ENCODE measurements at regions not wholly inside any gene's neighbourhood (a gene's known extent, or its start where the extent isn't known, plus 50 kb on each side); places are given as distances from the start of the nearest gene placed in this dataset.

GRCh38 chr1:147834181-147834580, 68.4 kb upstream of the GJA8 start:
- H3K4me3 ChIP-seq (ENCODE audit: insufficient read depth, low read length) = no peak overlapping the region
- H3K4me2 ChIP-seq (ENCODE audit: insufficient read depth, low read length) = no peak overlapping the region
- TF ChIP-seq CTCF (IDR thresholded peaks at IDR 0.05; ENCODE audit: extremely low read depth, low read depth, low read length) = no peak
- no peak overlapping the region for H3K27ac ChIP-seq (ENCODE audit: low read depth, low read length)
- H4K20me1 ChIP-seq (ENCODE audit: insufficient read depth, low read length) = no peaks in the 10 kb centered on the region
- H3K9me3 ChIP-seq (ENCODE audit: low read depth, low read length) = no peaks in the 10 kb centered on the region
- H3K27me3 ChIP-seq (ENCODE audit: insufficient read depth, low read length) = no peaks in the 10 kb centered on the region
- DNase-seq (ENCODE audit: insufficient read length, low spot score, missing footprints) = no peak
- H2AFZ ChIP-seq (ENCODE audit: low read length) = no peak overlapping the region
- H3K36me3 ChIP-seq (ENCODE audit: insufficient read depth, low read length) = no peaks in the 10 kb centered on the region
- H3K4me1 ChIP-seq (ENCODE audit: insufficient read depth, low read length) = no peaks in the 10 kb centered on the region
- H3K79me2 ChIP-seq (ENCODE audit: insufficient read depth, low read length) = no peaks in the 10 kb centered on the region

DNA sequence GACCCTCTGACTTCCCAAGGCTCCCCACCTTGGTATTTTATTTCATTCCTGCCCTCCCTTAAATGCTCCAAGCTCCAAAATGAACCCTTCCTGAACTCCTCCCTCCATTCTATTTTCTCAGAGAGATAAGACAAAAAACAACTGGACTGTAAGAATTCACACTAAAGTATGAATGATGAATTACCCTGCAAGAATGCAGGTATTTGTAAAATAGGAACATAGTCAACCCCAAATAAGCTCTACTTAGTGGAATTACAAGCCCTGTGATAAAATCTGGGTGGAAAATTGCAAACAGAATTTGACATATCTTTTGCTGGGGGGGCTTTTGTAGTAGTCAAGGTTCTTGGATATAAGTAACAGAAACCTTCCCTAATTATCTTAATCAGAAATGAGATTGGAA, 67.8 kb upstream of the GJA8 start:
- Histone ChIP-seq H3K79me2 (ENCODE audit: insufficient read depth, low read length) (no peaks in the 10 kb centered on the region), H3K4me2 (ENCODE audit: insufficient read depth, low read length) (no peak overlapping the region)
- TF ChIP-seq CTCF (IDR thresholded peaks at IDR 0.05; ENCODE audit: extremely low read depth, low read depth, low read length) = no peak

GRCh38 chr1:147837129-147837963, 65.2 kb upstream of the GJA8 start:
- no peaks in the 10 kb centered on the region for H3K27me3 ChIP-seq (ENCODE audit: insufficient read depth, low read length)
- no peaks in the 10 kb centered on the region for H4K20me1 ChIP-seq (ENCODE audit: insufficient read depth, low read length)
- H3K4me1 ChIP-seq (ENCODE audit: insufficient read depth, low read length) = no peaks in the 10 kb centered on the region
- no peak overlapping the region for H3K4me3 ChIP-seq (ENCODE audit: insufficient read depth, low read length)
- H3K27ac ChIP-seq (ENCODE audit: low read depth, low read length) = no peak overlapping the region
- H2AFZ ChIP-seq (ENCODE audit: low read length) = no peak overlapping the region
- no peaks in the 10 kb centered on the region for H3K36me3 ChIP-seq (ENCODE audit: insufficient read depth, low read length)
- TF ChIP-seq CTCF (IDR thresholded peaks at IDR 0.05; ENCODE audit: extremely low read depth, low read depth, low read length) = no peak
- no peak overlapping the region for H3K4me2 ChIP-seq (ENCODE audit: insufficient read depth, low read length)
- H3K9me3 ChIP-seq (ENCODE audit: low read depth, low read length) = no peaks in the 10 kb centered on the region
- H3K79me2 ChIP-seq (ENCODE audit: insufficient read depth, low read length) = no peaks in the 10 kb centered on the region
- no peak for DNase-seq (ENCODE audit: insufficient read length, low spot score, missing footprints)

More for the DNA sequence above, 67.8 kb upstream of the GJA8 start:
- DNase-seq (ENCODE audit: insufficient read length, low spot score, missing footprints) = no peak
- H4K20me1 ChIP-seq (ENCODE audit: insufficient read depth, low read length) = no peaks in the 10 kb centered on the region
- H3K4me1 ChIP-seq (ENCODE audit: insufficient read depth, low read length) = no peaks in the 10 kb centered on the region
- no peaks in the 10 kb centered on the region for H3K27me3 ChIP-seq (ENCODE audit: insufficient read depth, low read length)
- H3K27ac ChIP-seq (ENCODE audit: low read depth, low read length) = no peak overlapping the region
- H3K4me3 ChIP-seq (ENCODE audit: insufficient read depth, low read length) = no peak overlapping the region
- no peak overlapping the region for H2AFZ ChIP-seq (ENCODE audit: low read length)
- no peaks in the 10 kb centered on the region for H3K9me3 ChIP-seq (ENCODE audit: low read depth, low read length)
- no peaks in the 10 kb centered on the region for H3K36me3 ChIP-seq (ENCODE audit: insufficient read depth, low read length)

DNA sequence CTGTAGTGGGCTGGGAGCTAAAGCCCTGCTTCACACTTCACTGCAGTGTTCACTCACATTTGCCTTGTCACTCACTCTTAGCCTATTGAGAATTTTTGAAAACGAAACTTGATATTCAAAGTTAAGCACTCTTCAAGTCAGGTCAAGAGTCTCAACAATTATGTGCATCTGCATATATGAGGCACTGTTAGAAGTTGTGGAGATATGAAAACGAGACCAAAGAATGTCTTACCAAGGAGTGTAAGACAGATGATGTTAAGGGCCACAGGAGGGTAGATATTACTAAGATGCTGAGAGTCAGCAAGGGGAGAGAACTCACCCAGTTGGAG, 64.7 kb upstream of the GJA8 start:
- H3K4me3 ChIP-seq (ENCODE audit: insufficient read depth, low read length) = no peak overlapping the region
- DNase-seq (ENCODE audit: insufficient read length, low spot score, missing footprints) = no peak
- H3K79me2 ChIP-seq (ENCODE audit: insufficient read depth, low read length) = no peaks in the 10 kb centered on the region
- no peak for TF ChIP-seq CTCF (IDR thresholded peaks at IDR 0.05; ENCODE audit: extremely low read depth, low read depth, low read length)
- H4K20me1 ChIP-seq (ENCODE audit: insufficient read depth, low read length) = no peaks in the 10 kb centered on the region
- no peak overlapping the region for H3K4me2 ChIP-seq (ENCODE audit: insufficient read depth, low read length)
- H3K27me3 ChIP-seq (ENCODE audit: insufficient read depth, low read length) = no peaks in the 10 kb centered on the region
- H3K27ac ChIP-seq (ENCODE audit: low read depth, low read length) = no peak overlapping the region
- H3K4me1 ChIP-seq (ENCODE audit: insufficient read depth, low read length) = no peaks in the 10 kb centered on the region
- no peak overlapping the region for H2AFZ ChIP-seq (ENCODE audit: low read length)
- H3K9me3 ChIP-seq (ENCODE audit: low read depth, low read length) = no peaks in the 10 kb centered on the region
- no peaks in the 10 kb centered on the region for H3K36me3 ChIP-seq (ENCODE audit: insufficient read depth, low read length)

Measured in osteoblast (primary cell).